ENCODE measurements at regions not wholly inside any gene's neighbourhood (a gene's known extent, or its start where the extent isn't known, plus 50 kb on each side); places are given as distances from the start of the nearest gene placed in this dataset.

DNA sequence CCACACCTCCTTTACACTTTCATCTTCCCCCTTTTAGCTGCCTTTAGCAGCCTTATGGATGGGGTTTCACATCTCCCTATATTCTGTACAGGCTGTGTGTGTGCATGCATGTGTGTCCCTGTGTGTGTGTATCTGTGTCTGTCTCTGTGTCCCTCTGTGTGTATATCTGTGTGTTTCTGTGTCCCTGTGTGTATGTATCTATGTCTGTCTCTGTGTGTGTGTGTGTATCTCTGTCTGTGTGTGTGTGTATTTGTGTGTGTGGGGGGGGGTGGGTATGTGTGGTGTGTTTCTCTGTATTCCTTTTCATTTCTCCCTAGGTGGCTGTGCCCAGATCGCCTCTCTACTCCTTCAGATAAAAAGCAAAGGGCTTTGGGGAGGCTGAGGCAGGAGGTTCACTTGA is 52.2 kb upstream of the CD83 start:
- DNase-seq: no peak

- DNase-seq: peak; percentile 49
Observed at GRCh38 chr6:14066782-14067406, 50.7 kb upstream of the CD83 start.

DNA sequence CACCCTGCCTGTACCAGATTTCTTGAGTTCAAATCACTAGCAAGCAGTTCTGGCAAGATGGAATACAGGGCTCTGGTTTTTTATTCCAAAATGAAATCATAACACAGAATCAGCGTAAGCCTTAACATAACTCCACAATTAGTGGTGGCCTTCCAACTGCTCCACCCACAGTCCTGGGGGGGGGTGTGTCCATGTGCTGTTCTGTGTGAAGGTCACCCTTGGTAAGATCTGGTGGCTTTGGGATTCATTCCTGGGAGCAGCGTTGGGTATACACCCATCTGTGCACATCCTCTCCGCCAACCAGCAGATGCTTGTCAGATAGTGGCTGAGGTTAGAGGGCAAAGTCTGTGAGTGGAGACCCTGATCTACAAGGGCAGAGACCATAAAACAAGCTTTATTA is 49.9 kb upstream of the CD83 start:
- no peak for DNase-seq
